ENCODE measurements at regions not wholly inside any gene's neighbourhood (a gene's known extent, or its start where the extent isn't known, plus 50 kb on each side); places are given as distances from the start of the nearest gene placed in this dataset.
"Not testable (repeated sequence)": the region's sequence is repeated elsewhere in the genome, so short reads cannot be mapped to it uniquely, and the experiment has no call there.

DNA sequence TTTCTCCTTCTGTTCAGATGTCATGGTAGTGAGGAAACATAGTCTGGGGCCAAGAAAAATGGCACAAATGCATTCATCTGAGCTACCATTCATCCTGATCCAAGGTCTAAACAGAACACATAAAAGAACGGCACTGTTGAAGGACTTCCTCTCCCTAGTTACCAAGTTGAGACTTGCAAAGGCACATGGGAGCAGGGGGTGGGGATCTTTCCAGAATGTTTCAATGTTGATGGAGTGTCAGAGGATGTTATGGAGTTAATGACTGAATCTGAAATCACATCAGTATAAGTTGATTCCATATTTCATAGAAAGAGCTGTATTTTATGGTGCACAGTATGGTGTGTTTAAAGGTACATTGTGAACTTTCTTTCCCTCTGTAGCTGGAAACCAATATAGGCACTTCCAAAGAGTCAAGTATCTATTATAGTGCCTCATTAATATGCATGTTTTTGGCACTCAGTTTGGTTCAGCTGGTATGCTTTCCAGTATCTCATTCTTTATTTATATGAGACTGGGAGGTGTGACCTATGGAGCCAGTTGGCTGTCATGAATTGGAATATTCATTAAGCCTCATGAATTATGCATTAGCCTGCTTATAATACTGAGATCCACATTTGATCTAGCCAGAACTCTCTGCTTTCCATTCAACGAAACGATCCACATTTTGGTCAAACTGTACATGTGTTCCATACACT, 603.0 kb downstream of the NR2F1-AS1 start:
- peak; percentile 25 for DNase-seq

- DNase-seq = no peak
Observed at GRCh38 chr5:92976156-92976555, 604.9 kb downstream of the NR2F1-AS1 start.

DNA sequence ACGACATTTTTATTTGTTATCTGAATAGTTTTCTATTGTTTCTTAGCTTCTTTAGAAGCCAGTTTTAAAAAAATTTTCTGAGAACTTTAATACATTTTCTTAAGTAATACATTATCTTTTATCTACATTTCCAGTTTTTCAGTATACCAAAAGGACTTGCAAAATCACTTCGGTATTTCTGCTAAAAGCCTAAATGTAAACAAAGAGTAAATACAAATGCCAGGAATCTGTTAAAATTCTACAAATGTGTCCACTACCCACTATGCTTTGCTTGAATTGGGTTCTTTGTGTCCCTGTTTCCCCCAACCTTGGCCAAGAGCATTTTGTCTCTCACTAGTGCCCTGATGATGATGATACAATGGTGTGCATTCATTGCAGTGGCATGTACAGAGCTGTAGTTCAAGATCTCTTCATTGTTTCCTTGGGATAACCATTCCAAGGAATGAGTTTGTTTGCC, 611.2 kb downstream of the NR2F1-AS1 start:
- no peak for DNase-seq

GRCh38 chr5:92969191-92969780, 611.7 kb downstream of the NR2F1-AS1 start:
- DNase-seq = no peak

DNA sequence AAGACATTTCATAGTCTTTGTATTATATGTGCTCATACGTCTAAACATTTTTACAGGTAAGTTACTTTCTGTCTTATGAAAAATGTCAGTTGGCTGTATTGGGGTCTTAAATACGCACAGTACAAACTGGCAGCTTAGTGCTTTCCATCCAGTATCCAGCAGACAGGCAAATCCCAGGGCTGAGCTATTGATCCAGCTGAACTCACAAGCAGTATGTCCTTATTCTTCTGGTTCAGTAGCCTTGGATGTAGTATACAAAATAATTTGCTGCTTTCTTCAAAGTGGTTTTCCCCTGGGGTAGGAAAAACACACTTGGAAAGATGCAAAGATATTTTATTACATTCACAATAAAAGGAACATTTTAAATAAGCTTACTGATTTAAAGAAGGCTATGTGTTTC, 617.2 kb downstream of the NR2F1-AS1 start:
- peak; percentile 63 for DNase-seq

- no peak for DNase-seq
Observed at GRCh38 chr5:92962752-92963151, 618.3 kb downstream of the NR2F1-AS1 start.

GRCh38 chr5:92956886-92957285, 624.1 kb downstream of the NR2F1-AS1 start:
- no peak for DNase-seq

DNA sequence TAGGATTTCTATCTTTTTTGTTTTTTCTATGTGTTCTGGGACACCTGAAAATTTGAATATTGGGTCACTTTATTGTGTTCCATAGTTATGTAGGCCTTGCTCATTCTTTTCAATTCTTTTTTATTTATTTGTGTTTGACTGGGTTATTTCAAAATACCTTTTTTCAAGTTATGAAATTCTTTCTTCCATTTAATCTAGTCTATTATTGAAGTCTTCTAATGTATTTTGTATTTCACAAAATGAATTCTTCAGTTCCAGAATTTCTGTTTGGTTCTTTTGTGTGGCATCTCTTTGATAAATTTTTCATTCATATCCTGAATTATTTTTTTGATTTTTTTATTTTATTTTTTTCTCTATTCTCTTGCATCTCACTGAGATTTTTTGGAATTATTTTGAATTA, 628.8 kb downstream of the NR2F1-AS1 start:
- no peak for DNase-seq

DNA sequence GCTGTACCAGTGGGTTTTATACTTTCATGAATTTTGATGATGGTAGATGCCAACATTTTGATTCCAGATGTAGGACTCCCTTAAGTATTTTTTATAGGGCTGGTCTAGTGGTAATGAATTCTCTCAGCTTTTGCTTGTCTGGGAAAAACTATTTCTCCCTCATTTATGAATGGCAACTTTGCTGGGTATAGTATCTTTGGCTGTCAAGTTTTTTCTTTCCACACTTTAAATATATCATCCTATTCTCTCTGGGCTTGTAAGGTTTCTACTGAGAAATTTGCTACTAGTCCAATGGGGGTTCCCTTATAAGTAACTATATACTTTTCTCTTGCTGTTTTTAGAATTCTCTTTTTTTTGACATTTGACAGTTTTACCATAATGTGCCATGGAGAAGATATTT, 629.3 kb downstream of the NR2F1-AS1 start:
- DNase-seq = no peak

GRCh38 chr5:92946546-92946945, 634.5 kb downstream of the NR2F1-AS1 start:
- DNase-seq = no peak

DNA sequence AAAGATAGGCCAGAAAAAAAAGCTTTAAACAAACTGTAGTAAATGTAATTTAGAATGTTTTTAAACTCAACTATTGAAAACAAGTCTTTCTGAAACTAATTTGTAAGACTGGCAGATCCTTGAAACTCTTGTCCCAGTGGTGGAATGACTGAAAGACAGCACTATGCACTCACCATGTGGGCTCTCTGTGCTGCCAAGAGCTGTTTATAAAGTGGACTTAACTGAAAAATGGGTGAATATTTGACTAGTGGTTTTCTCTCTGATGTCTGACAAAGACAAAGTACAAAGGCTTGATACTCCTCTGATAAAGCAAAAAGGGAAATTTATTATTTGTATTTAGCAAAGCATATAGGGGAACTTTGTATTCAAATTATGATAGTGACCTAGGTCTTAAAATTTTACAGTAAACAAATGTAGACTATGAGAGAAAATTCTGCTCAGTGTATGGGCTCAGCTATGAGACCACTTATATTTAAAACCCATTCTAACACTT, 635.4 kb downstream of the NR2F1-AS1 start:
- DNase-seq = no peak

DNA sequence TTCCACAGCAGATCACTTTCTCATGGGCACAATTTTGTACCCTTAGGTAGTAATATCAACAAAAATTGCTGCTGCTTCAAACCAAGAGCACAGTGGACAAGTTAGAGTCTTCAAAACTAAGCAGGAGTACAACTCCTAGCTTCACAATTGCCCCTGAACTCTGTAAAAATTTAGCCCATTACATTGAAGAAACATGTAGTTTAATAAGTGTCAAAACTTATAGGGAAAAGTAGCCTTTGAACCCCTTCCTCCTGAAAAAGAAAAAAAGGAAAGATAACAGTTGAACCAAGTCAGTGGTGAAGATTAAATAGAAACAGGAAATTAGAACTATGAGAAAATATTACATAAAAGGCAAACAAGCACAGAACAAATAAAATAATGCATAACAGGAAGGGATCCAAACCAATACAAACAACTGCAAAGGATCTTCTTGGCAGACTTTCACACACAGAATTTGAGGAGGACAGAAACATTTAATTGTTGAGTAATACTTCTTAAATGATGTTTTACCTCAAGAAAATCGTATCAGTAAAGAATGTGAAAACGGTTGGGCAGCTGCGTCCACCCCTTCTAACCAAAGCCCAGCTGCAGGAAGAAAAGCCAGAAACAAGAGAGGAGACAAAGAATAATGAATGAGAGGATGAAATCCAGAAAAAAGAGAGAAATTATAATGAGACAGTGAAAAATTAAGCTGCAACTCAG, 636.0 kb downstream of the NR2F1-AS1 start:
- DNase-seq = no peak

- no peak for DNase-seq
Observed at GRCh38 chr5:92944337-92944736, 636.7 kb downstream of the NR2F1-AS1 start.

DNA sequence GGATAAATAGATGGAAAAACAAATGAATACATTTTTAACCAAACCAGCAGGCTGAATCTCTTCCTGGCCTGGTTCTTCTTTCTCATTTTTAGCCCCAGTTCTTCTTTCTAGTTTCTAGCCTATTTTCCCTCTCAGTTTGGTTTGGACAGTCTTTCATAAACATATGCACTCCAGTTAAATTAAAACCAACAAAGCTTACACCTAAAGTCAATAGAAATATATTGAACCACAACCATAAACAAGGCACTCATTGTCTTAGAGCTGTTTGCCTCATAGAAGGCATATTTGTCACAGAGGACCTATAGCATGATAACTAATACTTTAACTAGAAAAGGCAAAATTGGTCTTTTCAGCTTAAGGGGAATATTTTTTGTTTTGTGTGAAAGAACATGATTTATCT, 638.3 kb downstream of the NR2F1-AS1 start:
- no peak for DNase-seq

GRCh38 chr5:92941806-92942205, 639.2 kb downstream of the NR2F1-AS1 start:
- DNase-seq = no peak

DNA sequence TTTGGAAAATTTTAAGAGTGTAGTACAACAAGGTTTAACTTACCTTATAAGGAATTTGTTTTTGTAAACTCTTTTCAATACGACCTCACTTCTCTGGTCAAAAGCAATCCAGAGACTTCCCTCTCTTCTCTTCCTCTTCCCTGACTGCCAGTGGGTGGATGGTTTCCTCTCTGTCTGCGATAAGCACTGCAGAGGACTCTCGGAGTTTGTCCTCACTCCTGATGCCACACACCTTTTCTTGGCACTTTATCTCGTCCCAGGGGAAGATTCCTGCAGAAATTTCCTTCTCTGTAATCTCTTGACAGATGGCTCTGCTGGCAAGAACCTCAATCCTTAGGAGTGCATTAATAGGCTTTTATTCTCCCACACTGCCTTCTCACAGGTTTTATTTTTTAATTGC, 641.6 kb downstream of the NR2F1-AS1 start:
- peak; percentile 41 for DNase-seq

DNA sequence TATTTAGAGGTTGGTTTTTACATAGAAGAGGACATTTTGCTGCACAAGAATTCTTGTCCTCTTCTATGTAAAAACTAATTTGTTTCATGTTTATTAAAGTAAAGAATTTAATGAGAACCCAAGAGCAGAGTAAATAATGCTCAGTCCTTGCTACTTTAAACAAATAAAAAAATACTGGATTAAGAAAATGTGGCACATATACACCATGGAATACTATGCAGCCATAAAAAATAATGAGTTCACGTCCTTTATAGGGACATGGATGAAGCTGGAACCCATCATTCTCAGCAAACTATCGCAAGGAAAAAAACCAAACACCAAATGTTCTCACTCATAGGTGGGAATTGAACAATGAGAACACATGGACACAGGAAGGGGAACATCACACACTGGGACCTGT, 643.6 kb downstream of the NR2F1-AS1 start:
- not testable (repeated sequence) for DNase-seq

DNA sequence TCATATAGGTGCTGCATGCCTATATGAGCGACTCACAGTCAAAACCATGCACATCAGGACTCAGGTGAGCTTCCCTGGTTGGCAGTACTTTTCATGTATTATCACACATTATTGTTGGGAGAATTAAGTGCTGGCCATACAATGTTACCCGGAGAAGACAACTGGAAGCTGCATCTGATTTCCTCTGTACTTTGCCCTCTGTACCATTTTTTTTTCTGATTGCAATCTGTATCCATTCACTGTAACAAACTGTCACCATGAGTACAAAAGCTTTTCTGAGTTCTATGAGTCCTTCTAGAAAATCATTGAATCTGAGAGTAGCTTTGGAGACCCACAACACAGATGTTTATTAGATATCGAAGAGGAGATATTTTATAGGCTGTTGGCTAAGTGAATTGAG, 651.0 kb downstream of the NR2F1-AS1 start:
- no peak for DNase-seq

- DNase-seq = peak; percentile 73
Observed at GRCh38 chr5:92927291-92927778, 653.7 kb downstream of the NR2F1-AS1 start.

DNA sequence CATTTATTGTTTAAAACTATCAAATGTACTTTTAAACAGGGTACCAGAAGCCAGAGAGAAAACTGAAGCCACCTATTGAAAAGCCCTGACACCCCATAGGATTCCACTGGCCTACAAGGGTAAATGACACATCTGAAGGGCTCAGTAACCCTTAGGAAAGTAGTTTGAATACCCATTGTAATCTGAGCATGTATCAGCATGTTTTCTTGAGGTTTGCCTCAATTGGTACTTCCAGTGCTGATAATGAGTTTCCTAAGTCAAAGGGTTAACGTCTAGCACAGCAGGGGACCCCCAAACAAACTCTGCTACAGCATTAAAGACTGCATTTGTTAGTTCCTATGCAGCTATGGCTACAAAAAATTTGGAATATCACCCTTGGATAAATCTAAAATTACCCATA, 657.1 kb downstream of the NR2F1-AS1 start:
- DNase-seq = no peak

DNA sequence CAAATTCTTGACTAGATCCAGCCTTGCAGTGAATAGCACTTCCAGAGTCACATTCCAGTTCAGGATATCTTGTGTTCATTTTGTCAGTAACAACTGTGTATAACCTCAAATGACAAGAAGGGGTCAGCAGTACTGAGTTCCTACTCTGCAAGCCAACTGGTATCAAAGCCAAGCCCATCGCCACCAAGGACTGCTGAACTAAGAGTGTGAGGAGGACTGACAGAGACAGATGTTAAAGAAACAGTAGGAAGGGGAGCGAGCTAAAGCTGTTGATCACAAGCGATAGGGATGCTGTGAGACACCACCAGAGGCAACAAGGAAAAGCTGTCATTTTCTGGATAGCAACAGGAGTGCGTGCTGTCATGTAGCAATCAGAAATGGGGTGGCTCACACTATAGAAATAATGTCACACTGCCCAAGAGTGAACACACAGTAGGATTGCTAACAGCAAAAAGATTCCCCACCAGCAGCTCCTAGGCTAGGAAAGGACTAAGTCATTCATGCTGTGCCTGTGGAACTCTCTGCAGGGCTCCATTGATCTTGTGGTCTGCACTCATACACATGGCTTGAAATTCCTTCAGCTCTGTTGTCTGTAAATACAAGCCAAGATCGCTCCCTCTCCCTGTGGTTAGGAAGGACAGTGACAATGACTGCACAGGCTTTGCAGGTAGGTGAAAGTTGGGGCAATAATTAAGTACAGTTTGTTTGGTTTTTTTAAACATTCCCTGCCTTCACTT, 658.6 kb downstream of the NR2F1-AS1 start:
- DNase-seq = peak; percentile 22

DNA sequence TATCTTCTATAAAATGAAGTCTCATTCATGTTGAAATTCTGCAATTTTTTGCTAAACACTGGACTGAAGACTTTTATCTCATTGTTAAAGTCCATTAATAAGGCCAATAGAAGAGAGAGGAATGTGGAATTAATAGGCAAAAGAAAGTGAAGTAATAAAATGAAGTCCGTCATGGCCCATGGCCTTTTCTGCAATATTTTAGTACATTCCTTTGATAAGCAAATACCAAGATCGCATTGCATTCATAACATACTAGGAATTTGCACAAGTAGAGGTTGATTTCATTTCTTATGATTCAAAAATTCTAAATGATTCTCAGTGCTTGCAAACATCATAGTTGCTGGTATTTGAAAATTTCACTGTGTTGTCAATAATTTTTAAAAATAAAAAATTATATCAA, 664.0 kb downstream of the NR2F1-AS1 start:
- no peak for DNase-seq

DNA sequence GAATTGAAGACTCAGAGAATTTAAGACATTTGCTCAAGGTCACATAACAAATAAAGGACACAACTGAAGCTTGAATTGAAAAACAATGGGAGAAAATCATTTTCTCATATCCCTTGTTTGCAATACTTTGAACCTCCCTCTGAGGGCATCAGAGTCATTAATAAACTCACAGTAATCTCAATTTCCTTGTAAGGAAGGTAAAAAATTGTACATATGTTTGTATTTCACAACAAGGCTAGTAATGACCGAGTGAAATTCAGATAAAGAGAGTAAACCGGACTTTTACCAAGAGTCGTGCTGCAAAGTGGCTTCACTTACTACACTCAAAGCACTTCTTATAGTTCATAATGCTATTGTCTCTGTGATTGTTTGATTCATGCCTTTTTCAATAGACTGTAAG, 665.0 kb downstream of the NR2F1-AS1 start:
- DNase-seq = no peak

All from eye (tissue), 1 donor.